ENCODE measurements at regions not wholly inside any gene's neighbourhood (a gene's known extent, or its start where the extent isn't known, plus 50 kb on each side); places are given as distances from the start of the nearest gene placed in this dataset.

DNA sequence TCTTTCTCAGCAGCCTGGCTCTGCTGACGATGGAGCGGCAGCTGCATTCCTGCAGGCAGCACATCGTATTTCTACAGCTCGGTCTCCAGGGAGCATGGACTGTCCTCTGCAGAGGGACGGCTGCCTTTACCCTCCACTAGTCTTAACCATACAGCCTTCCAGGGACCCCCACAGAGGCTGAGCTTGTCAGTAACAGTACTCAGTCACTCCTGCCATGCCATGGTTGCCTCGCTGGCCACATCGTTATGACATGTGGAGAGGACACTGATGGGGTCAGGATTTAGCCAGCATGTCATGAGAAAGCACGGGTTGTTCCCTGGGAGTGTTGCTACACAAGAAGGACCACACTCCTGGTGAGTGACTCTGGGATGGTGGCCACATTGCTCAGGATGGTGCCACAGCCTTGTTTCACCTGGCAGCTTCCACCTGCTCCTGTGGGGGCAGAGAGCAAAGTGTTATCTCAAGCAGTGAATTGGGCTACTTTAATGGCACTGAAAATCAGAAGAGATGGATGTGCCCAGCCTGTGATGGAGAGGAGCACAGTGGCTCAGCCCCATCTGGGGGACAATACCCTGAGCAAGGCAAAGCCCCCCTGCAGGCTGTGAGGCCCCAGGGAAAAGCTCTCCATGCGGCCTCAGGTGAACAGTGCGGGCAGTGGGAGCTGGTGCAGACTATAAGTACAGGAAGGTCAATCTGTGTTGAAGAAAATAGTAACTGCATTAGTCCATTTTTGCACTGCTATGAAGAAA is 443.9 kb downstream of the TCERG1L start:
- TF ChIP-seq RAD21 (IDR thresholded peaks at IDR 0.05; ENCODE audit: low read length), result no peak
- TF ChIP-seq, protein P1, sequence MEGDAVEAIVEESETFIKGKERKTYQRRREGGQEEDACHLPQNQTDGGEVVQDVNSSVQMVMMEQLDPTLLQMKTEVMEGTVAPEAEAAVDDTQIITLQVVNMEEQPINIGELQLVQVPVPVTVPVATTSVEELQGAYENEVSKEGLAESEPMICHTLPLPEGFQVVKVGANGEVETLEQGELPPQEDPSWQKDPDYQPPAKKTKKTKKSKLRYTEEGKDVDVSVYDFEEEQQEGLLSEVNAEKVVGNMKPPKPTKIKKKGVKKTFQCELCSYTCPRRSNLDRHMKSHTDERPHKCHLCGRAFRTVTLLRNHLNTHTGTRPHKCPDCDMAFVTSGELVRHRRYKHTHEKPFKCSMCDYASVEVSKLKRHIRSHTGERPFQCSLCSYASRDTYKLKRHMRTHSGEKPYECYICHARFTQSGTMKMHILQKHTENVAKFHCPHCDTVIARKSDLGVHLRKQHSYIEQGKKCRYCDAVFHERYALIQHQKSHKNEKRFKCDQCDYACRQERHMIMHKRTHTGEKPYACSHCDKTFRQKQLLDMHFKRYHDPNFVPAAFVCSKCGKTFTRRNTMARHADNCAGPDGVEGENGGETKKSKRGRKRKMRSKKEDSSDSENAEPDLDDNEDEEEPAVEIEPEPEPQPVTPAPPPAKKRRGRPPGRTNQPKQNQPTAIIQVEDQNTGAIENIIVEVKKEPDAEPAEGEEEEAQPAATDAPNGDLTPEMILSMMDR (conservative IDR thresholded peaks at IDR 0.05; ENCODE audit: low read depth, low read length), result no peak
- no peak for TF ChIP-seq POLR2A (IDR thresholded peaks at IDR 0.05; ENCODE audit: low read depth, low read length)
- TF ChIP-seq NFE2L2 (IDR thresholded peaks at IDR 0.05; ENCODE audit: low read depth, low read length), result no peak
